ENCODE measurements at regions not wholly inside any gene's neighbourhood (a gene's known extent, or its start where the extent isn't known, plus 50 kb on each side); places are given as distances from the start of the nearest gene placed in this dataset.
"Not testable (repeated sequence)": the region's sequence is repeated elsewhere in the genome, so short reads cannot be mapped to it uniquely, and the experiment has no call there.

DNA sequence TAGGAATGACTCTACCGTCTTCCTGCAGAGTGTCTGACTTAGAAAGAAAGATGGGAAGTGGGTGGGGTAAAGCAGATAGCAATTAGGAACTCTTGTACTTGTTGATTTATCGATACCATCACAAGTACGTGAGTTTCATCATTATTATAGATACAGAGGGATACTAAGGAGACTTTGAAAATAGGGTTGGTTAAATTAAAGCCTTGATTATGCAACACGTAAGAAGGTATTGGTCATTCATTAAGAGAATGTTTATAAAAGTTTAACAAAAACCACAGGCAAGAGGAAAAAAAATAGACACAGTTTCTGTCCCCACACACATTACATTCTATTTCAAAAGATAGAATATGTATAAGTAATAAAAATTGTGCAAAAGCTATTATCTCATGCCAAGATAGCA is 65.9 kb upstream of the UGT2B7 start:
- ATAC-seq = no peak
- POLR2A ChIA-PET = no interaction called here
- no peaks in the 10 kb centered on the region for H3K36me3 ChIP-seq (ENCODE audit: control insufficient read depth in 2 of 3, insufficient read depth in 3 of 3, low read length in 3 of 3)

GRCh38 chr4:69032847-69033638 is 63.2 kb upstream of the UGT2B7 start:
- intact Hi-C loops (cut with micrococcal nuclease) = no loop called here
- Mint-ChIP-seq H3K4me1 (no peaks in the 10 kb centered on the region), H3K27me3 (no peaks in the 10 kb centered on the region), H3K27ac (no peak overlapping the region), H3K4me3 (no peak overlapping the region), H3K36me3 (no peaks in the 10 kb centered on the region), H3K9me3 (peaks cover 0 to 26% (median 5%) of the 10 kb centered on the region in 11 donors)
- H3K4me1 ChIP-seq (ENCODE audit: control insufficient read depth in 2 of 2, insufficient read depth in 2 of 2, low read length in 2 of 2) = no peaks in the 10 kb centered on the region
- no peaks in the 10 kb centered on the region for H3K27me3 ChIP-seq (ENCODE audit: control insufficient read depth in 2 of 2, insufficient read depth in 2 of 2, low read length in 2 of 2)
- H3K27ac ChIP-seq (ENCODE audit: low read depth, low read length) = no peak overlapping the region
- no peaks in the 10 kb centered on the region for H3K36me3 ChIP-seq (ENCODE audit: control insufficient read depth in 2 of 3, insufficient read depth in 3 of 3, low read length in 3 of 3)
- no peaks in the 10 kb centered on the region for H3K9me3 ChIP-seq (ENCODE audit: control insufficient read depth in 2 of 3, low read length in 3 of 3)
- ATAC-seq (no peak), DNase-seq (no peak)
- no peak overlapping the region for H3K4me3 ChIP-seq (ENCODE audit: low read length)
- CTCF ChIA-PET = no interaction called here
- POLR2A ChIA-PET = no interaction called here

More for the DNA sequence above, 65.9 kb upstream of the UGT2B7 start:
- Mint-ChIP-seq H3K4me3 (no peak overlapping the region), H3K36me3 (no peaks in the 10 kb centered on the region), H3K27ac (no peak overlapping the region), H3K9me3 (peaks cover 0 to 12% (median 3%) of the 10 kb centered on the region in 11 donors), H3K27me3 (no peaks in the 10 kb centered on the region), H3K4me1 (no peaks in the 10 kb centered on the region)
- Histone ChIP-seq H3K4me1 (ENCODE audit: control insufficient read depth in 2 of 2, insufficient read depth in 2 of 2, low read length in 2 of 2) (no peaks in the 10 kb centered on the region), H3K9me3 (ENCODE audit: control insufficient read depth in 2 of 3, low read length in 3 of 3) (no peaks in the 10 kb centered on the region), H3K27me3 (ENCODE audit: control insufficient read depth in 2 of 2, insufficient read depth in 2 of 2, low read length in 2 of 2) (no peaks in the 10 kb centered on the region), H3K4me3 (ENCODE audit: low read length) (no peak overlapping the region), H3K27ac (ENCODE audit: low read depth, low read length) (no peak overlapping the region)
- DNase-seq = no peak
- CTCF ChIA-PET = no interaction called here
- intact Hi-C loops (cut with micrococcal nuclease) = no loop called here

GRCh38 chr4:69034315-69034740 is 61.9 kb upstream of the UGT2B7 start:
- DNase-seq; H3K4me3 Mint-ChIP-seq; H3K9me3 ChIP-seq (ENCODE audit: control insufficient read depth in 2 of 3, low read length in 3 of 3); H3K4me1 ChIP-seq (ENCODE audit: control insufficient read depth in 2 of 2, insufficient read depth in 2 of 2, low read length in 2 of 2); H3K36me3 ChIP-seq (ENCODE audit: control insufficient read depth in 2 of 3, insufficient read depth in 3 of 3, low read length in 3 of 3); POLR2A ChIA-PET; H3K27me3 ChIP-seq (ENCODE audit: control insufficient read depth in 2 of 2, insufficient read depth in 2 of 2, low read length in 2 of 2); intact Hi-C loops (cut with micrococcal nuclease); H3K4me1 Mint-ChIP-seq; H3K4me3 ChIP-seq (ENCODE audit: low read length); H3K27ac ChIP-seq (ENCODE audit: low read depth, low read length); H3K36me3 Mint-ChIP-seq; ATAC-seq; H3K27ac Mint-ChIP-seq; CTCF ChIA-PET; H3K27me3 Mint-ChIP-seq: not testable (repeated sequence)
- peaks cover 0 to 35% (median 6%) of the 10 kb centered on the region in 11 donors for H3K9me3 Mint-ChIP-seq

- POLR2A ChIA-PET = no interaction called here
- intact Hi-C loops (cut with micrococcal nuclease) = no loop called here
Observed at GRCh38 chr4:69038582-69038981, 57.7 kb upstream of the UGT2B7 start.

DNA sequence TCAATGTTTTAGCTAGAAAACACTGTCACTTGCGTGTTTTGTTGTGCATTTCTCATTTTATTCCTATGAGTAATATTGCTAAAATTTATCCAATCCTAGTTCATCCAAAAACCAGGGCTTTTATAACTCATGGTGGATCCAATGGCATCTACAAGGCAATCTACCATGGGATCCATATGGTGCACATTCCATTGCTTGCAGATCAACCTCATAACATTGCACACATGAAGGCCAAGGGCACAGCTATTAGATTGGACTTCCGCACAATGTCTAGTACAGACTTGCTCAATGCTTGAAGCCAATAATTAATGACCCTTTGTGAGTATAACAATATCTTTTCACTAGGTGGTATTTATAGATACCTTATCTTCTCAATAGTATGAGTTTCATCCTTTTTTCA is 57.2 kb upstream of the UGT2B7 start:
- peaks cover 0 to 7% (median 5%) of the 10 kb centered on the region in 5 donors for H3K27me3 Mint-ChIP-seq
- Histone ChIP-seq H3K27ac (ENCODE audit: low read depth, low read length) (no peak overlapping the region), H3K4me3 (ENCODE audit: low read length) (no peak overlapping the region), H3K9me3 (ENCODE audit: control insufficient read depth in 2 of 3, low read length in 3 of 3) (no peaks in the 10 kb centered on the region), H3K36me3 (ENCODE audit: control insufficient read depth in 2 of 3, insufficient read depth in 3 of 3, low read length in 3 of 3) (no peaks in the 10 kb centered on the region), H3K27me3 (ENCODE audit: control insufficient read depth in 2 of 2, insufficient read depth in 2 of 2, low read length in 2 of 2) (no peaks in the 10 kb centered on the region), H3K4me1 (ENCODE audit: control insufficient read depth in 2 of 2, insufficient read depth in 2 of 2, low read length in 2 of 2) (no peaks in the 10 kb centered on the region)
- intact Hi-C loops (cut with micrococcal nuclease) = no loop called here
- H3K4me3 Mint-ChIP-seq = no peak overlapping the region
- no peaks in the 10 kb centered on the region for H3K4me1 Mint-ChIP-seq
- H3K9me3 Mint-ChIP-seq = peaks cover 0 to 30% (median 6%) of the 10 kb centered on the region in 11 donors
- H3K27ac Mint-ChIP-seq = no peak overlapping the region
- DNase-seq = no peak
- POLR2A ChIA-PET = no interaction called here
- CTCF ChIA-PET = interaction anchor here (0.7 kb wide), 1 partner anchor 894 kb away, joined by 3 read pairs; no protein-coding TSS in a partner anchor
- no peak for ATAC-seq
- no peaks in the 10 kb centered on the region for H3K36me3 Mint-ChIP-seq

More at GRCh38 chr4:69038582-69038981, 57.7 kb upstream of the UGT2B7 start:
- no peak overlapping the region for H3K27ac ChIP-seq (ENCODE audit: low read depth, low read length)
- H3K36me3 Mint-ChIP-seq = no peaks in the 10 kb centered on the region
- H3K36me3 ChIP-seq (ENCODE audit: control insufficient read depth in 2 of 3, insufficient read depth in 3 of 3, low read length in 3 of 3) = no peaks in the 10 kb centered on the region
- H3K27me3 ChIP-seq (ENCODE audit: control insufficient read depth in 2 of 2, insufficient read depth in 2 of 2, low read length in 2 of 2) = no peaks in the 10 kb centered on the region
- H3K27me3 Mint-ChIP-seq = peaks cover 0 to 7% (median 5%) of the 10 kb centered on the region in 5 donors
- DNase-seq (no peak), ATAC-seq (no peak)
- no peak overlapping the region for H3K4me3 Mint-ChIP-seq
- no peaks in the 10 kb centered on the region for H3K4me1 ChIP-seq (ENCODE audit: control insufficient read depth in 2 of 2, insufficient read depth in 2 of 2, low read length in 2 of 2)
- no peak overlapping the region for H3K4me3 ChIP-seq (ENCODE audit: low read length)
- CTCF ChIA-PET = interaction anchor here (0.7 kb wide), 1 partner anchor 893 kb away, joined by 3 read pairs; no protein-coding TSS in a partner anchor
- peaks cover 0 to 32% (median 6%) of the 10 kb centered on the region in 11 donors for H3K9me3 Mint-ChIP-seq
- H3K27ac Mint-ChIP-seq = no peak overlapping the region
- no peaks in the 10 kb centered on the region for H3K9me3 ChIP-seq (ENCODE audit: control insufficient read depth in 2 of 3, low read length in 3 of 3)
- H3K4me1 Mint-ChIP-seq = no peaks in the 10 kb centered on the region

- H3K4me3 Mint-ChIP-seq = no peak overlapping the region
- H3K9me3 Mint-ChIP-seq = peaks cover 0 to 7% (median 0%) of the 10 kb centered on the region in 11 donors
- no peaks in the 10 kb centered on the region for H3K4me1 Mint-ChIP-seq
- Histone ChIP-seq H3K27me3 (ENCODE audit: control insufficient read depth in 2 of 2, insufficient read depth in 2 of 2, low read length in 2 of 2) (no peaks in the 10 kb centered on the region), H3K4me1 (ENCODE audit: control insufficient read depth in 2 of 2, insufficient read depth in 2 of 2, low read length in 2 of 2) (no peaks in the 10 kb centered on the region), H3K27ac (ENCODE audit: low read depth, low read length) (no peak overlapping the region), H3K9me3 (ENCODE audit: control insufficient read depth in 2 of 3, low read length in 3 of 3) (no peaks in the 10 kb centered on the region), H3K4me3 (ENCODE audit: low read length) (no peak overlapping the region), H3K36me3 (ENCODE audit: control insufficient read depth in 2 of 3, insufficient read depth in 3 of 3, low read length in 3 of 3) (no peaks in the 10 kb centered on the region)
- no peaks in the 10 kb centered on the region for H3K27me3 Mint-ChIP-seq
- intact Hi-C loops (cut with micrococcal nuclease) = no loop called here
- DNase-seq (no peak), ATAC-seq (no peak)
- CTCF ChIA-PET = no interaction called here
- H3K36me3 Mint-ChIP-seq = no peaks in the 10 kb centered on the region
- POLR2A ChIA-PET = no interaction called here
- H3K27ac Mint-ChIP-seq = no peak overlapping the region
Observed at GRCh38 chr4:69044247-69044646, 52.0 kb upstream of the UGT2B7 start.
